GM19372 (cell line): ENCODE measurements at regions not wholly inside any gene's neighbourhood (a gene's known extent, or its start where the extent isn't known, plus 50 kb on each side); places are given as distances from the start of the nearest gene placed in this dataset.

Experiments used
- ATAC-seq: cut with Tn5 transposase; IDR thresholded peaks from one replicate; pipeline ENCODE4 v1.9.1; 2021; ENCODE audit warnings: mild to moderate bottlenecking, low read depth, moderate library complexity; ENCODE audit not compliant: unreplicated experiment

GRCh38 chr6:94130478-94130877, 711.1 kb upstream of the EPHA7 start:
- no peak for ATAC-seq

DNA sequence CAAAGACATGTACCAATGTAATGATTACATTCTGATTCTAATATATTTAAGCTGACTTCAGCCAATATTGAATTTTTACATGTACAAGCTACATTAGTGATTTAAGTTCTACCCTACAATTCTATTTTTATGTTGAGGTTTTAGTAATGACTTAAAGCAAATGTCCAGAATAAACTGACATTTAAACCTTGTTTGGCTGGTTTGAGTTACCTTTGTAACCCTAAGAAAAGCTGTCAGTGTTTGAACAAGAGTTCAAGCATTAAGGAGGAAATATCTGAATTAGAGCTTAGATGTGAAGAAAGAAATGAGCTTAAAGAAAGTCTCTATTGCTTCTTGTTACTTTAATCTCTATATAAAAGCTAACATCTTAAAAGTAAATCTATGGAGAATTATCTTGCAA, 710.6 kb upstream of the EPHA7 start:
- ATAC-seq = no peak

- no peak for ATAC-seq
These were observed 708.4 kb upstream of the EPHA7 start for GRCh38 chr6:94127716-94128115.

GRCh38 chr6:94124333-94124732, 705.0 kb upstream of the EPHA7 start:
- ATAC-seq = no peak

GRCh38 chr6:94121094-94121493, 701.7 kb upstream of the EPHA7 start:
- no peak for ATAC-seq

GRCh38 chr6:94099072-94099471, 679.7 kb upstream of the EPHA7 start:
- no peak for ATAC-seq

GRCh38 chr6:94095961-94096360, 676.6 kb upstream of the EPHA7 start:
- no peak for ATAC-seq

GRCh38 chr6:94089941-94090340, 670.6 kb upstream of the EPHA7 start:
- ATAC-seq = no peak

- ATAC-seq = no peak
These were observed 669.5 kb upstream of the EPHA7 start for GRCh38 chr6:94088870-94089269.

GRCh38 chr6:94074764-94075163, 655.4 kb upstream of the EPHA7 start:
- ATAC-seq = no peak

DNA sequence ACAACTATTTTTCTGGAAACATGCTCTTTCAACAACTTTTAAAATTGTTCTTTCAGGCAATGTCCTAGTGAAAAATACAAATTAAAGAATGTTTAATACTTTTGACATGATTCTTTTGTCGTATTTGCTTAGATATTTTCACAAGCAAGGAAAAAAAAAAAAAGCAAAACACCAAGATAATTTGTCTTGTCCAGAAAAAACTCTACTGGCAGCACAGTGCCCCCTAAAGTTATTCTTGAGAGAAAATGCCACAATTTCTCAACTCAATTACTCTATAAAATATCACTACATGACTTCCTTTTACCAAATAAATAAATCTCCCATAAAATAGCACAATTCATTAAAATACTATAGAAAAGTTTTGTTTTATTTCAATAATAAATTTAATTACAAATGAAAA, 652.5 kb upstream of the EPHA7 start:
- ATAC-seq = no peak

- no peak for ATAC-seq
These were observed 646.5 kb upstream of the EPHA7 start for GRCh38 chr6:94065707-94066337.

DNA sequence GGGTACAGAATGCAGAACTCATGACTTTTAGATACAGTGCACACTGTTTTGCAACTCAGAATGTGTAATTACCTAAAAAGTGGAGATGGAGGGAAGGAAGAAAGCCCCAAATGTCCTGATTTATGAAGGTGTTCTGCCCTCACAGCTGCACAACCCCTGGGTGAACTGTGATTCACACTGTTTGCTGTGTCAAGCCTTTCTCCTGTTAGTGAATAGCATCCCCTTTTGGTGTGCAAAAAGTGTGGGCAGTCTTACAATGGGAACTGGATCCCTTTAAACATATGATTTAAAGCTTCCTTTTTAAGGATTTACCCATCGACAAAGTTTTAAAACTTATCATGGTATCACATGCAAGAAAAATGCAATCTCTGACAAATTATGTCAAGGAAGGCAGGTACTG, 633.4 kb upstream of the EPHA7 start:
- no peak for ATAC-seq

GRCh38 chr6:94050515-94050914, 631.2 kb upstream of the EPHA7 start:
- no peak for ATAC-seq

GRCh38 chr6:94049001-94049400, 629.6 kb upstream of the EPHA7 start:
- ATAC-seq = no peak

DNA sequence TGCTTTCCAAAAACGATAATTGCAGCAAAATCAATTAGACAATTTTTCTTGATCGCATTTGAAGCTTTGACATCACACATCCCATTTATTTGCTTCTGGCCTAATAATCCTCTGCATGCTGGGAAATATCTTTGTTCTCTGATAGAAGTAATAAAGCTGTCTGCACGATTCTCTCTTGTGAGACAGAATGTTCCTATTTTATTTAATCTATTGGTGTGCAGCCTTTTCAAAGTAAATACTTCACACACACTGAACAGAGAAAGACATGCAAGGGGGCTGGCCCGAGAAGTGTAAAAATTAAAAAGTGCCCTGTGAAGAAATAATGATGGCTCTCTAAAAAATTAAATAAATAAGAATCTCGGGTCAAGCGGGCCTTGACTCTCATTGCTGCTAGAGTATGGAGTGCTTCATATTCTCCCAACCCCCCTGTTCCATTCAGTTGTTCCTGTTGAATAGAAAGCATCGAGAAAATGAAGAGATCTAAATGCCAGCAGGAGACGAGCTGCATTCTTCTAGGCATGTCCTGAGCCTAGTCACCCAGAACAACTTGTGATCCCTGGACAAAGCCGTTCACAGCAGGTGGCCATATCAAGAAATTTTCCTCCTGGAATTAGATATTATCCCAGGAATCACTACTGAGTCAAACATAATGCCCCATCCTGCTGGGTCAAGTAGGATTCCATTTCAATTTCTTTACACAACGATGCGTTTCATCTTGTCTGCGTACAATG, 625.9 kb upstream of the EPHA7 start:
- no peak for ATAC-seq

DNA sequence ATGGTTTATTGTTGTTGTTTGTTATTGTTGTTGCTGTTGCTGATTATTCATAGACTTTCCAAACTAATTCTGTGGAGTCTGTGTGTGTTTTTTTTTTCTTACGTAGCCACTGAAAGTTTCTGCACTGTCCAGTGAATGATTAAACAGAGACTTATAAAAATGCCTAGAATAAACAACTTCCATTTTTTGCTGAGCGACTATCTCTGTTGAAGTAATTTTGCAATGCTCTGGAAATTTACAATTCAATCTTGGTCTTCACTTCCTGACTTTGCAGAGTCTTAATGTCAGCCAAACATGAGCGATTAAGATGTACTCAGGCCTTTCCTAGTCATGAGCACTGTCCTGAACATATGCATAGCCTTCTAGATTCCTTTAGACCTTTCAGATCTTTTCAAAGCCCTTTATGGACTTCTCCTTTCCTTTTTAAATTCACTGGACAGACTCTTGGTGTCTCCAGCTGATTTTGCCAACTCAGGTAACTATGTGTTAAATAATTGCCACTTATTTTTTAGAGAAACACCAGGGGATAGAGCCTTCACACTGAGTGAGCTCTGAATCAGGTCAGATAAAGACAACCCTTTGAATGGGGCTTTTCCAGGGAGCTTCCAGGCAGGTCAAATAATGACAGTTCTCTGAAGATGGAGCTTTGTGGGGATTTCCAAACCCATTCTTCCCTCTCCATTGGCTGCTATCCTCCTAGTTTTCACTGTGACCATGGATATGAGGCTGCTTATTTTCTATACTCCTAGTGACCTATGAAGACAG, 622.8 kb upstream of the EPHA7 start:
- ATAC-seq = no peak

GRCh38 chr6:94036024-94036423, 616.7 kb upstream of the EPHA7 start:
- ATAC-seq = no peak

GRCh38 chr6:94027374-94027773, 608.0 kb upstream of the EPHA7 start:
- no peak for ATAC-seq

GRCh38 chr6:94026575-94026974, 607.2 kb upstream of the EPHA7 start:
- no peak for ATAC-seq

GRCh38 chr6:94005835-94006234, 586.5 kb upstream of the EPHA7 start:
- no peak for ATAC-seq

- ATAC-seq = no peak
These were observed 573.6 kb upstream of the EPHA7 start for GRCh38 chr6:93992976-93993375.
